Fibroblast of lung (primary cell): ENCODE measurements at regions not wholly inside any gene's neighbourhood (a gene's known extent, or its start where the extent isn't known, plus 50 kb on each side); places are given as distances from the start of the nearest gene placed in this dataset.

ENCODE experiments used
- CTCF ChIP-seq, 2 donors: IDR thresholded peaks in 1 of 2; conservative IDR thresholded peaks in 1 of 2; 1 replicate in 1 of 2; 2 replicates in 1 of 2; pipeline ENCODE4 v1.5.1; 2011 to 2012; ENCODE audit warnings: low read length in 2 of 2, control low read depth in 1 of 2, inconsistent platforms in 1 of 2, low read depth in 1 of 2, mild to moderate bottlenecking in 1 of 2
- EZH2 ChIP-seq: IDR thresholded peaks from 2 replicates; pipeline ENCODE4 v1.5.1; 2012; ENCODE audit warnings: low read length, control low read depth, mild to moderate bottlenecking; ENCODE audit errors: missing control alignments

GRCh38 chr12:111188436-111188835 lies 180.5 kb downstream of the PHETA1 start:
- TF ChIP-seq CTCF (conservative IDR thresholded peaks at IDR 0.05 in 1 of 2, IDR thresholded peaks at IDR 0.05 in 1 of 2; ENCODE audit: low read depth in 1 of 2, low read length in 2 of 2) (no peak), EZH2 (no peak)
